Caco-2 (cell line): ENCODE measurements at regions not wholly inside any gene's neighbourhood (a gene's known extent, or its start where the extent isn't known, plus 50 kb on each side); places are given as distances from the start of the nearest gene placed in this dataset.

ENCODE experiments used
- BruUV-seq: library from RNA; stranded (reverse); fragments of 400-500 nt; replicated peaks from 2 replicates; lab custom pipeline; 2021; lab: Mats Ljungman, UMichigan
- CTCF ChIA-PET: fragments of 300-600 bp; sonication (Branson Sonifier 250); formaldehyde crosslinking; loops from one replicate; lab custom pipeline; 2022; ENCODE audit warnings: antibody characterized with exemption; lab: Charles Lee
- POLR2A ChIA-PET: fragments of 300-600 bp; sonication (Branson Sonifier 250); formaldehyde crosslinking; loops from one replicate; lab custom pipeline; 2022; ENCODE audit warnings: antibody characterized with exemption; lab: Charles Lee
- DNase-seq, 2 experiments: peaks; one replicate each; pipeline versions ENCODE4 v3.0.0 to v3.0.0-alpha.2; 2020 to 2022
- H3K27me3 ChIP-seq: replicated peaks from 2 replicates; pipeline ENCODE4 v1.6.0; 2011; ENCODE audit warnings: low read length; ENCODE audit not compliant: control insufficient read depth, insufficient read depth
- H3K36me3 ChIP-seq: 2 replicates; pipeline ENCODE4 v1.5.1; 2011; ENCODE audit warnings: low read length; ENCODE audit not compliant: control insufficient read depth, insufficient read depth
- H3K4me1 ChIP-seq: fragments of 250-450 bp; sonication (Bioruptor Pico); 2 replicates; pipeline ENCODE4 v1.5.1; 2020; ENCODE audit warnings: mild to moderate bottlenecking
- H3K4me3 ChIP-seq: 2 replicates; pipeline ENCODE4 v1.5.1; 2011; ENCODE audit warnings: low read depth, mild to moderate bottlenecking, control low read depth, low read length
- H3K9me3 ChIP-seq: fragments of 250-450 bp; sonication (Bioruptor Pico); 2 replicates; pipeline ENCODE4 v1.5.1; 2020; ENCODE audit warnings: mild to moderate bottlenecking, moderate library complexity
- H3K27ac Mint-ChIP-seq: one replicate; pipeline ENCODE4 v1.8.0; 2022; ENCODE audit warnings: mixed read lengths; ENCODE audit not compliant: unreplicated experiment
- H3K27me3 Mint-ChIP-seq: one replicate; pipeline ENCODE4 v1.8.0; 2022; ENCODE audit warnings: mixed read lengths; ENCODE audit not compliant: insufficient read depth, unreplicated experiment
- H3K36me3 Mint-ChIP-seq: one replicate; pipeline ENCODE4 v1.8.0; 2022; ENCODE audit warnings: mild to moderate bottlenecking, mixed read lengths; ENCODE audit not compliant: insufficient read depth, unreplicated experiment
- H3K4me1 Mint-ChIP-seq: one replicate; pipeline ENCODE4 v1.8.0; 2022; ENCODE audit warnings: low read depth, mixed read lengths; ENCODE audit not compliant: unreplicated experiment
- H3K4me3 Mint-ChIP-seq: one replicate; pipeline ENCODE4 v1.8.0; 2022; ENCODE audit warnings: mild to moderate bottlenecking, moderate library complexity, mixed read lengths; ENCODE audit not compliant: unreplicated experiment
- H3K9me3 Mint-ChIP-seq: one replicate; pipeline ENCODE4 v1.8.0; 2022; ENCODE audit warnings: mixed read lengths; ENCODE audit not compliant: unreplicated experiment
- CTCF ChIP-seq, 2 experiments: fragments of 200-600 bp in 1 of 2; IDR thresholded peaks; 1 replicate in 1 of 2; 2 replicates in 1 of 2; pipeline versions ENCODE4 v1.5.1 to v1.8.0; 2011 to 2022; ENCODE audit warnings: antibody characterized with exemption in 1 of 2, control low read depth in 1 of 2, inconsistent platforms in 1 of 2, low read depth in 1 of 2, low read length in 1 of 2, mild to moderate bottlenecking in 1 of 2, moderate library complexity in 1 of 2; ENCODE audit not compliant: insufficient read depth in 1 of 2, severe bottlenecking in 1 of 2, unreplicated experiment in 1 of 2
- intact Hi-C: fragments of 100-400 bp; cut with micrococcal nuclease; formaldehyde crosslinking; loops from one replicate; pipeline ENCODE4 v1.10.0; 2022; ENCODE audit not compliant: unreplicated experiment

GRCh38 chr5:159490507-159490906 lies 160.2 kb upstream of the IL12B start:
- ChIA-PET POLR2A (no interaction called here), CTCF (interaction anchor here (0.6 kb wide), 1 partner anchor 140 kb away, joined by 8 read pairs; no protein-coding TSS in a partner anchor)
- no peaks in the 10 kb centered on the region for H3K27me3 ChIP-seq
- no peak overlapping the region for H3K4me3 ChIP-seq
- Mint-ChIP-seq H3K27me3 (peaks cover 3% of the 10 kb centered on the region), H3K36me3 (no peaks in the 10 kb centered on the region), H3K9me3 (no peaks in the 10 kb centered on the region), H3K27ac (no peak overlapping the region), H3K4me3 (no peak overlapping the region), H3K4me1 (no peaks in the 10 kb centered on the region)
- no TSS peak for BruUV-seq
- H3K9me3 ChIP-seq = no peaks in the 10 kb centered on the region
- no peaks in the 10 kb centered on the region for H3K4me1 ChIP-seq
- no peak for DNase-seq
- H3K36me3 ChIP-seq = no peaks in the 10 kb centered on the region
- no peak for TF ChIP-seq CTCF (IDR thresholded peaks at IDR 0.05; ENCODE audit: insufficient read depth in 1 of 2, low read depth in 1 of 2, low read length in 1 of 2, severe bottlenecking in 1 of 2, unreplicated experiment in 1 of 2)
- intact Hi-C loops = no loop called here

GRCh38 chr5:159493696-159494095 lies 163.4 kb upstream of the IL12B start:
- no peaks in the 10 kb centered on the region for H3K36me3 Mint-ChIP-seq
- Histone ChIP-seq H3K36me3 (no peaks in the 10 kb centered on the region), H3K9me3 (no peaks in the 10 kb centered on the region), H3K4me1 (no peaks in the 10 kb centered on the region), H3K4me3 (no peak overlapping the region), H3K27me3 (no peaks in the 10 kb centered on the region)
- H3K27ac Mint-ChIP-seq = no peak overlapping the region
- H3K4me1 Mint-ChIP-seq = no peaks in the 10 kb centered on the region
- intact Hi-C loops = no loop called here
- H3K27me3 Mint-ChIP-seq = peaks cover 3% of the 10 kb centered on the region
- no TSS peak for BruUV-seq
- DNase-seq = no peak
- CTCF ChIA-PET = no interaction called here
- no peak overlapping the region for H3K4me3 Mint-ChIP-seq
- no peaks in the 10 kb centered on the region for H3K9me3 Mint-ChIP-seq
- POLR2A ChIA-PET = no interaction called here
- no peak for TF ChIP-seq CTCF (IDR thresholded peaks at IDR 0.05; ENCODE audit: insufficient read depth in 1 of 2, low read depth in 1 of 2, low read length in 1 of 2, severe bottlenecking in 1 of 2, unreplicated experiment in 1 of 2)

- DNase-seq = no peak
- H3K4me1 Mint-ChIP-seq = no peaks in the 10 kb centered on the region
- no peaks in the 10 kb centered on the region for H3K27me3 ChIP-seq
- no TSS peak for BruUV-seq
- no peaks in the 10 kb centered on the region for H3K9me3 Mint-ChIP-seq
- no peaks in the 10 kb centered on the region for H3K4me1 ChIP-seq
- POLR2A ChIA-PET = no interaction called here
- no peaks in the 10 kb centered on the region for H3K9me3 ChIP-seq
- CTCF ChIA-PET = no interaction called here
- H3K4me3 ChIP-seq = no peak overlapping the region
- H3K36me3 ChIP-seq = no peaks in the 10 kb centered on the region
- peaks cover 3% of the 10 kb centered on the region for H3K27me3 Mint-ChIP-seq
- TF ChIP-seq CTCF (IDR thresholded peaks at IDR 0.05; ENCODE audit: insufficient read depth in 1 of 2, low read depth in 1 of 2, low read length in 1 of 2, severe bottlenecking in 1 of 2, unreplicated experiment in 1 of 2) = no peak
- no peaks in the 10 kb centered on the region for H3K36me3 Mint-ChIP-seq
- no peak overlapping the region for H3K4me3 Mint-ChIP-seq
- intact Hi-C loops = no loop called here
- no peak overlapping the region for H3K27ac Mint-ChIP-seq
Observed at GRCh38 chr5:159496773-159497172, 166.5 kb upstream of the IL12B start.
